Fibroblast of upper back skin (primary cell): ENCODE measurements at regions not wholly inside any gene's neighbourhood (a gene's known extent, or its start where the extent isn't known, plus 50 kb on each side); places are given as distances from the start of the nearest gene placed in this dataset.
"Not testable (repeated sequence)": the region's sequence is repeated elsewhere in the genome, so short reads cannot be mapped to it uniquely, and the experiment has no call there.

Experiments
- DNase-seq: peaks from one replicate; pipeline ENCODE4 v3.0.0-alpha.2; 2013

GRCh38 chr1:37325010-37325409 is 149.4 kb upstream of the ZC3H12A start:
- no peak for DNase-seq

DNA sequence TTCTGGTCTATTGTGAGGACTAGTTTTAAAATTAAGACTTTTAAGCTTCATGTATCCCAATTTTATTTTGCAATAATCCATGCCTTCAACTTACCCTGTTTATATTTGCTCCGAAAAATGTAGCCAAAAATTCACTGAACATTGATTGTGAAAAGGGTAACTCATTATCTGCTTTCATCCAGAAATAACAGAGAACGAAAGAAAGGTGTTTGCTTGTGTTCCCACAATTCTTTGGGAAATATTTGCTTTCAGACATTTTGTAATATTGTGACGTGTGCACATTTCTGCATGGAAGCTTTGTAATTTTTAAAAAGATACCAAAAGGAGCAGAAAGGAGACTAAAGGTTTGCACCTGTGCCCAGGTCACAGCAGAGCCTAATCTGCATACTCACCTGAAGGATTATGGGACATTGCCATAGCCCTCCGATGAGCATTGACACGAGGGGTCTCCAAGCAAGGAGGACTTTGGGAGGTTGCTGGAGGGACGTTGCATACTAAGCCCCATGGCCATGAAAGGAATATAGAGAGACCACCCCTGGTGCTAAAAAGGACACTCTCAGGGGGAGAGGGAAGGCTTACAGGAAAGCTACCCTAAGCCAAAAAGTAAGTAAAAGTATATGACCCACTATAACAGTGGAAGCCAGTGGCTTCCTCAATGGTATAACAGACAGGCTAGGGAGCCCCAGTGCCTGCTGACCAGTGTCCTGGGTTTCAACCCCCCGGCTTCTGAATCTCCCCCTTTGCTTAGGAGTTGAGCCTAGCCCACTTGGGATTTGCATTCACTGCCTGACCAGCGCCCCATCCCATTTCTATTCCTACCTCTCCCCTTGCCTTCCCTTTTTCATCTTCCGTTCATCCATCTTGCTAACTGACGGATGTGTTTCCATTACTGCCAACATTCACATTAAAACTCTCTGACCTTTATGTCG is 148.6 kb upstream of the ZC3H12A start:
- no peak for DNase-seq

DNA sequence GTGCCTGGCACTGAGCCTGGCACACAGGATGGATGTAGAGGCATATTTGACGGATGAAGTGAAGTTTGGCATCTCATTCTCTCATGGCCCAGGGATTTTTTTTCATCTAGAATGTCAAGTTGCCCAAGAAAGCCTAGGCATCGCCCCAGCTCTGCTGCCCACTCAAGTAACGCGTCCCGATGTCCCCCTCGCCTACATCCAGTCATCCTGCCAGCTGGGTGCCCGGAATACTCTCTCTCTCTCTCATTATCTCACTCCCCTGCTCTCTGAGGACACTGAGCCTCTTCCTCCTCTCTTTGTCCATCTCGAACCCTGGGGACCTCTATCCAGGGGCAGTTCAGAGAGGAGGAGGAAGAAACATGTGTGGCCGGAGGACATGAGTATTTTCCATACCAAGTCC is 142.3 kb upstream of the ZC3H12A start:
- no peak for DNase-seq

DNA sequence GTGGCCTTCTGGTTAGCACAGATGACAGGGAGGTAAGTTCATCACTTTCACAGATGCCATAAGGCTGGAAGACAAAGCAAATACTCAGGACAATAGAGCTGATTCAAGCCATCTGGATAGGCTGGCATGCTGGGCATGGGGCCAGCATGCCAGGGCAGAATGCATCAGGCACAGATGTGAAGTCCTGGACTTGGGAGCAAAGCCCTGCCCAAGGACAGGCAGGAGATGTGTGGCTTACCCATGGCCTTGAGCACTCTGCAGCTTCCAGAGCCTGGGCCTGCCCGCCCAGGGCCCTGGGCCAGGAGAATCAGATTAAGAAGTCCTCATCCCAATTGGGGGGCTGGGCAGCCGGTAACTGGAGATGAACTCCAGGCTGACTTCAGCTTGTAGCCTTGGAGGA is 135.7 kb upstream of the ZC3H12A start:
- DNase-seq, result no peak

- no peak for DNase-seq
Measured at GRCh38 chr1:37342736-37343135, 131.6 kb upstream of the ZC3H12A start.

GRCh38 chr1:37347104-37347649 is 127.2 kb upstream of the ZC3H12A start:
- DNase-seq, result no peak

- no peak for DNase-seq
Measured at GRCh38 chr1:37353871-37354270, 120.5 kb upstream of the ZC3H12A start.

DNA sequence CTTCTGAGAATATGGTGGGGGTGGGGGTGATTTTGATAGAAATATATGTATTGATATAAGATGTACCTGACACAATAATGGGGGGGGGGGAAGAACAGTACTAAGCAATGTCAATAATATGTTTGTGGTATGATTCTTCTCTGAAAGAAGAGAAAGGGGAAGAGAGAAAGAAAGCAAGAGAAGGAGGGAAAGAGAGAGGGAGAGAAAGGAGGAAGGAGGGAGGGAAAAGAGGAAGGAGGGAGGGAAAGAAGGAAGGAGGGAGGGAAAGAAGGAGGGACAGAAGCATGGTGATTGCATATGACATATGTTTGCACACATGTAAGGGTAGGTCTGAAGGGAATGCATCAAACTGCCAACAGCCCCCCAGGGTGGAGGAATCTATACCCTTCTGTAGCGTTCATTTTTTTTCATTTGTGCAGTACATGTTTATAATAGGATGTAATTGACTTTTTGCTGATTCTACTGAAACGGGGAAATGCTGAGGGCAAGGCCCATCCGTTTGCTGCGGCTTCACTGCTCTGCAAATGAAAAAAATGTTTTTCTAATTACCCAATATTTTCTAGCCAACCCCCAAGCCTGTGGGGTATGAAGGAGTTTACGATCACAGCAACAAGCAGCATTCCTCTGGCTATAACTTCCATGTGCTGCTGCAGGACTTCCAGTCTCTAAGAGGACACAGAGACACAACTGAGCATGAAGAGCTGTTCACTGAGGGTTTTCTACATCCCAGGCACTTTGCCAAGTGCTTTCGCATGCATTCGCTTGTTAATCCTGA is 119.3 kb upstream of the ZC3H12A start:
- DNase-seq, result no peak

DNA sequence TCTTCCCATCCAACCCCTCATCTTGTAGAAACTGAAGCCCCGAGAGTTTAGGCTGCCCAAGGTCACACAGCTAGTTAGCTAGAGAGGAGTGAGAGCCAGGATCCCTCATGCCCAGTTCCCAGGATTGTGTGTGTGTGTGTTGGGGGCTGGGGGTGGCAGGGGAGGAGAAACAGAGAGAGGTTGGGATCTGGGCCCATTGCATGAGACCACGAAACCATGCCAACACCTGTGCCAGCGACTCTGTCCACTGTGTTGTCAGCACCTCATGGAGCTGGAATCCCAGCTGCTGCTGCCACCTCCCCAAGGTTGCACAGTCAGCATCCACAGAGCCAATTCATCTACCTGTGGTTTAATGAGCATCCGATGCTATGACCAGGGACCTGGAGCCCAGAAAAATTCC is 115.4 kb upstream of the ZC3H12A start:
- DNase-seq, result no peak

DNA sequence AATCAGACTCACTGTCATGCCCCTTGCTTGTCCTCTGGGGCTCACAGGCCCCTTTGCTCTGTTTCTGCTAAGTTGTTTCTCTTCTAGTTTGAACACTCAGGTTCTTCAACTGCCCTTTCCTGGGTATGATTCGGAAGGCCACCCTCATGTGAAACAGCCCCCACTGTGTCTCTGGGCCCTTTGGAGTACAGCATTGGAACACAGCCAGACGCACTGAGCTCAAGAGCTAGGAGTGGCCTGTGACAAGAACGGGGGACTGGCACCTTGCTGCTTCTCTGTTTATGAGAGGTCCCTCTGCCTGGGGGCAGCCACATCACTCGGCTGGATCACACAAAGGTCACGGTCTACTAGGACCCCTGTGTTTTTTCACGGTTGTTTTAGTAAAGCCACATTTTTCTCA is 114.4 kb upstream of the ZC3H12A start:
- DNase-seq, result no peak

DNA sequence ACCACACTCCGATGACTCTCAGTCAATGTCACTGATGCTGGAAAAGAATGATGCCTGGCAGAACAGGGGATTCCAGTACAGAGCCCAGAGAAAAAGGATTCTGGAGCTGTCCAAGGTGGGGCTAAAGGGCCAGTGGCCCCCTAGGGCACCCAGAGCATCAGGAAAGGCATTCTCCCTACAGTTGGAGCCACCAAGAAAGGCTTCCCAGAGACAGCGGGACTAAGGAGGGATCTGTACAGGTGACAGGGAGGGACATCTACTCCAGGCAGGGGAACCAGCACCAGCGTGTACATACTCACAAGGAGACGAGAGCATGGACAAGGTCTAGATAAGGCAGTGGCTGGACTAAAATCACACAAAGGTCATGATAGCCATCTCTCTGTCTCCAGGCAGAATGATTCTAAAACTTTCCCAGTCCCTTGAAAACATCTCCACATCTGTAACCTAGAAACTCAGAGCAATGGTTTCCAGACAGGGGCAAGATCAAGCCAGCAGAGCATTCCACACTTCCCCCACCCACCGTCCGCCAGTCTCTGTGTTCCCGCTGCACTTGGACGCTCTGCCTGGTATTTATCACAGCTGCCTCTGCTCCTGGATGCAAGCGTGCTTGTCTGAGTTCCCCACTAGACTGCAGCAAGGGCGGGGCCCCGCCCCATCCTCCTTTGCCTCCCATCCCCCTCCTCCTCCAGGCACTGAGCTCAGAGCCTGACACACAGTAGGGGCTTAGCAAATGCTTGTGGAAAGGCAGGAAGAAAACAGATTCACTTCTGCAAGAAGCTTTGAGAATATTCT is 111.6 kb upstream of the ZC3H12A start:
- no peak for DNase-seq

- DNase-seq, result no peak
Measured at GRCh38 chr1:37363535-37363934, 110.8 kb upstream of the ZC3H12A start.

DNA sequence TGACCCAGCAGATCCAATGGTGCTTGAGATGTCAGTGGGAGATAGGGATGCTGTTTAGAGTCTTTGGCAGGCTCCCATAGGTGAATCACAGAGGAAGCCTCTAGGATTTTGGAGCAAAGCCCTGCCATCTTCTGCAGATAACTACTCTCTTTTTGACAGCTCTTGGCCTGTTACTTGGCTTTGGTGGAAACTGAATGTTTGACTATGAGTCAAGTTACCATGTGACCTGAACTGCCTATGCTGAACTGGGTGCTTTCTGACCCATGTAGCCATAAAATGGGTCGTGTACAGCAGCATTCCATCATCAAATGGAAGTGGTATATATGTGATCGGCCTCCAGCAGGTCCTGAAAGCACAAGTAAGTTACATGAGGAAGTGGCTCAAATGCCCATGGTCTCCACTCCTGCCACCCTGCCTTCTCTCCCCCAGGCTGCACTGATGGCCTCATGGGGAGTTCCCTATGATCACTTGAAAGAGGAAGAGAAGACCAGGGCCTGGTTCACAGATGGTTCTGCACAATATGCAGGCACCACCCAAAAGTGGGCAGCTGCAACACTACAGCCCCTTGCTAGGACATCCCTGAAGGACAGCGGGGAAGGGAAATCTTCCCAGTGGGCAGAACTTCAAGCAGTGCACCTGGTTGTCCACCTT is 105.6 kb upstream of the ZC3H12A start:
- DNase-seq, result not testable (repeated sequence)

GRCh38 chr1:37372302-37372701 is 102.1 kb upstream of the ZC3H12A start:
- no peak for DNase-seq

- no peak for DNase-seq
Measured at GRCh38 chr1:37372711-37373110, 101.7 kb upstream of the ZC3H12A start.

DNA sequence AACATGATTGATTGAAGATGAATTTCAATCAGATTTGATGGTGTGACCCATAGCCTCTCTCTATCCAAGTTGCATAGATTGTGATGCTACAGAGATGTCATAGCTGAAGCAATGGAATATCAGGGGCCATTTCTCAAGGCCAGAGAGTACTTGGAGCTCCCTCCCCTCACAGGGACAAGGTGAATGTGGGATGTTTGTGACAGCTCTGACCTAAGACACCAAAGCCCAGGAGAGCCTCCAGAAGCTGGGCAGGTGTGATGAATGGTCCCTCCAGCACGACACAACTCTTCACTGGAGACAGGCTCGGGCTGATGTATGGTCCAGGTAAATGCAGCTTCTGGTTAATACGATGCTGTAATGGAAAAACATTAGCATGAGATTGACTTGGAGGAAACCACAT is 101.0 kb upstream of the ZC3H12A start:
- DNase-seq, result no peak

DNA sequence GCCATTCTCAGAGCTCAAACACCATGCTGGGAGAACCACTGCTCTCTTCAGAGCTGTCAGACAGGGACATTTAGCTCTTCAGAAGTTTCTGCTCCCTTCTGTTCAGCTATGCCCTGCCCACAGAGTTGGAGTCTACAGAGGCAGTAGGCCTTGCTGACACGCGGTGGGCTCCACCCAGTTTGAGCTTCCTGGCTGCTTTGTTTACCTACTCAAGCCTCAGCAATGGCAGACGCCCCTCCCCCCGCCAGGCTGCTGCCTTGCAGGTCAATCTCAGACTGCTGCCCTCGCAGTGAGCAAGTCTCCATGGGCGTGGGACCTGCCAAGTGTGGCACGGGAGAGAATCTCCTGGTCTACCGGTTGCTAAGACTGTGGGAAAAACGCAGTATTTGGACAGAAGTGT is 93.8 kb upstream of the ZC3H12A start:
- DNase-seq, result not testable (repeated sequence)

- no peak for DNase-seq
Measured at GRCh38 chr1:37387854-37388253, 86.5 kb upstream of the ZC3H12A start.

- no peak for DNase-seq
Measured at GRCh38 chr1:37389327-37389726, 85.1 kb upstream of the ZC3H12A start.

DNA sequence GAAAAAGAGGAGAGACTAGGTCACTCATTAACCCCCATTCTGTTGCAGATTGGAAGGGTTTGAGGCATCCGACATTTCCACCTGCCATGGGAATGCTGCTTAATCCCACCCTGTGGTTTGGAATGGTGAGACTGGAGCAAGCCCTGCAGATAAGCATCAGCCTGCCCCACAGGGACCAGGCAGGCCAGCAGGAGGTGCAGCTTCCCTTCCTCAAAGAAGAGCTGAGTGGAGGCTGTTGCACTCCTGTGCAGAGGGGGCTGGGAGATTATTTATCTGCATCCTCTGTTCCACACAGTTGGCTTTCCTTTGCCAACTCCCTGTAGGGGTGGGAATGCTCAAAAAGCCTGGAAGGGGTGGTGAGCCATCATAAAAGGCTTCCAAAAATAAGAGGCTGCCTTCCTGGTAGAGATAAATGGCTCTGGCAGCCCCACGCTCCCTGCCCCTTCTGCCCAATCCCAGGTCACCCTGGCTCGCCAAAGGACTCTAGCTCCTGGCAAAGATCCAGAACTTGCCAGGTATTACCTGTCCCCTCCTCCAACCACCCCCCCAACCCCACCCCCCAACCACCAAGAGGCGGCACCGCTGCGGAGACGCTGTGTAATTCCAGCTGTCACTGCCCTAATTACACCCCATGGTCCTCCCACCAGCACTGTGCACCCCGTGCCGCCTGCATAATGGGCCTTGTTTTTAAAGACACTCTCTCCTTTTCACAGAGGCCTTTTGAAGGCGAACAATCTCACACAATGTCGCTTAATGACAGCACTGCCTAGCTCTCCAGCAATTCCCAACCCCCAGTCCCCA is 83.0 kb upstream of the ZC3H12A start:
- no peak for DNase-seq

- no peak for DNase-seq
Measured at GRCh38 chr1:37392051-37392450, 82.3 kb upstream of the ZC3H12A start.
